Natural killer cell (primary cell): ENCODE measurements at regions not wholly inside any gene's neighbourhood (a gene's known extent, or its start where the extent isn't known, plus 50 kb on each side); places are given as distances from the start of the nearest gene placed in this dataset.

Source experiments
- ATAC-seq, 3 donors: fragments of 150-1000 bp in 2 of 3; fragments of 200-7000 bp in 1 of 3; cut with Tn5 transposase; 1 replicate in 1 of 3; 2 replicates in 2 of 3; pipeline ENCODE4 v1.10.0; 2021; ENCODE audit warnings: mild to moderate bottlenecking in 2 of 3, moderate library complexity in 2 of 3
- DNase-seq, 2 donors: peaks; one replicate each; pipeline versions ENCODE4 v3.0.0 to v3.0.0-alpha.2; 2013 to 2021; ENCODE audit warnings: mixed read lengths in 1 of 2
- H3K27ac ChIP-seq: one replicate; pipeline ENCODE4 v1.5.1; 2013; ENCODE audit warnings: mild to moderate bottlenecking, low read length
- H3K27me3 ChIP-seq: one replicate; pipeline ENCODE4 v1.6.1; 2013; ENCODE audit warnings: low read length; ENCODE audit not compliant: control insufficient read depth, insufficient read depth
- H3K36me3 ChIP-seq: one replicate; pipeline ENCODE4 v1.6.1; 2013; ENCODE audit warnings: low read length; ENCODE audit not compliant: control insufficient read depth, insufficient read depth
- H3K4me1 ChIP-seq: one replicate; pipeline ENCODE4 v1.6.1; 2013; ENCODE audit warnings: low read length; ENCODE audit not compliant: control insufficient read depth, insufficient read depth
- H3K4me3 ChIP-seq: one replicate; pipeline ENCODE4 v1.5.1; 2013; ENCODE audit warnings: low read length
- H3K9me3 ChIP-seq: one replicate; pipeline ENCODE4 v1.6.1; 2013; ENCODE audit warnings: low read length; ENCODE audit not compliant: control insufficient read depth, insufficient read depth
- H3K27ac Mint-ChIP-seq, 2 donors: one replicate each; pipeline ENCODE4 v1.8.0; 2022; ENCODE audit warnings: mild to moderate bottlenecking in 2 of 2, mixed read lengths in 2 of 2, moderate library complexity in 1 of 2
- H3K27me3 Mint-ChIP-seq, 2 donors: one replicate each; pipeline ENCODE4 v1.8.0; 2022; ENCODE audit warnings: low read depth in 2 of 2, mixed read lengths in 2 of 2
- H3K36me3 Mint-ChIP-seq: one replicate; pipeline ENCODE4 v1.8.0; 2022; ENCODE audit warnings: mixed read lengths
- H3K4me1 Mint-ChIP-seq, 2 donors: one replicate each; pipeline ENCODE4 v1.8.0; 2022; ENCODE audit warnings: mixed read lengths in 2 of 2
- H3K4me3 Mint-ChIP-seq: one replicate; pipeline ENCODE4 v1.8.0; 2022; ENCODE audit warnings: mild to moderate bottlenecking, moderate library complexity, mixed read lengths
- H3K9me3 Mint-ChIP-seq, 2 donors: one replicate each; pipeline ENCODE4 v1.8.0; 2022; ENCODE audit warnings: mixed read lengths in 2 of 2
- WGBS: methylation state at CpG from one replicate; pipeline ENCODE4 v1.1.7; 2013; ENCODE audit warnings: missing lambda C conversion rate; ENCODE audit not compliant: insufficient coverage; 5-methylcytosine and 5-hydroxymethylcytosine counted together
- intact Hi-C: fragments of 100-400 bp; cut with micrococcal nuclease; formaldehyde crosslinking; loops from one replicate; pipeline ENCODE4 v1.14.2; 2022
- TF ChIP-seq, protein P1 (sequence below): fragments of 200-600 bp; IDR thresholded peaks from one replicate; pipeline ENCODE4 v1.8.0; 2022; ENCODE audit warnings: antibody characterized with exemption

GRCh38 chr13:79749566-79749965 is 268.6 kb downstream of the NDFIP2 start:
- no peaks in the 10 kb centered on the region for H3K4me1 ChIP-seq
- Mint-ChIP-seq H3K4me3 (no peak overlapping the region), H3K36me3 (no peaks in the 10 kb centered on the region), H3K4me1 (no peaks in the 10 kb centered on the region), H3K27ac (no peak overlapping the region), H3K27me3 (peaks cover 0 to 7% of the 10 kb centered on the region in 2 donors), H3K9me3 (peaks cover 0 to 4% of the 10 kb centered on the region in 2 donors)
- no peak overlapping the region for H3K27ac ChIP-seq
- whole genome bisulfite sequencing, result 60% methylated on average over 1 of the region's 2 CpGs
- DNase-seq, result no peak
- no peaks in the 10 kb centered on the region for H3K27me3 ChIP-seq
- intact Hi-C loops, result no loop called here
- TF ChIP-seq, protein P1, sequence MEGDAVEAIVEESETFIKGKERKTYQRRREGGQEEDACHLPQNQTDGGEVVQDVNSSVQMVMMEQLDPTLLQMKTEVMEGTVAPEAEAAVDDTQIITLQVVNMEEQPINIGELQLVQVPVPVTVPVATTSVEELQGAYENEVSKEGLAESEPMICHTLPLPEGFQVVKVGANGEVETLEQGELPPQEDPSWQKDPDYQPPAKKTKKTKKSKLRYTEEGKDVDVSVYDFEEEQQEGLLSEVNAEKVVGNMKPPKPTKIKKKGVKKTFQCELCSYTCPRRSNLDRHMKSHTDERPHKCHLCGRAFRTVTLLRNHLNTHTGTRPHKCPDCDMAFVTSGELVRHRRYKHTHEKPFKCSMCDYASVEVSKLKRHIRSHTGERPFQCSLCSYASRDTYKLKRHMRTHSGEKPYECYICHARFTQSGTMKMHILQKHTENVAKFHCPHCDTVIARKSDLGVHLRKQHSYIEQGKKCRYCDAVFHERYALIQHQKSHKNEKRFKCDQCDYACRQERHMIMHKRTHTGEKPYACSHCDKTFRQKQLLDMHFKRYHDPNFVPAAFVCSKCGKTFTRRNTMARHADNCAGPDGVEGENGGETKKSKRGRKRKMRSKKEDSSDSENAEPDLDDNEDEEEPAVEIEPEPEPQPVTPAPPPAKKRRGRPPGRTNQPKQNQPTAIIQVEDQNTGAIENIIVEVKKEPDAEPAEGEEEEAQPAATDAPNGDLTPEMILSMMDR, result no peak
- no peaks in the 10 kb centered on the region for H3K9me3 ChIP-seq
- no peak for ATAC-seq
- H3K4me3 ChIP-seq, result no peak overlapping the region
- no peaks in the 10 kb centered on the region for H3K36me3 ChIP-seq

GRCh38 chr13:79745081-79745480 is 264.1 kb downstream of the NDFIP2 start:
- Histone ChIP-seq H3K9me3 (no peaks in the 10 kb centered on the region), H3K27me3 (no peaks in the 10 kb centered on the region), H3K36me3 (no peaks in the 10 kb centered on the region), H3K4me3 (no peak overlapping the region), H3K4me1 (no peaks in the 10 kb centered on the region), H3K27ac (no peak overlapping the region)
- Mint-ChIP-seq H3K27me3 (peaks cover 0 to 4% of the 10 kb centered on the region in 2 donors), H3K4me1 (no peaks in the 10 kb centered on the region), H3K27ac (no peak overlapping the region), H3K9me3 (peaks cover 0 to 4% of the 10 kb centered on the region in 2 donors), H3K36me3 (no peaks in the 10 kb centered on the region), H3K4me3 (no peak overlapping the region)
- ATAC-seq (no peak), DNase-seq (no peak)
- WGBS, result 80% methylated on average over 2 of the region's 2 CpGs
- TF ChIP-seq, protein P1, result no peak
- intact Hi-C loops, result no loop called here

DNA sequence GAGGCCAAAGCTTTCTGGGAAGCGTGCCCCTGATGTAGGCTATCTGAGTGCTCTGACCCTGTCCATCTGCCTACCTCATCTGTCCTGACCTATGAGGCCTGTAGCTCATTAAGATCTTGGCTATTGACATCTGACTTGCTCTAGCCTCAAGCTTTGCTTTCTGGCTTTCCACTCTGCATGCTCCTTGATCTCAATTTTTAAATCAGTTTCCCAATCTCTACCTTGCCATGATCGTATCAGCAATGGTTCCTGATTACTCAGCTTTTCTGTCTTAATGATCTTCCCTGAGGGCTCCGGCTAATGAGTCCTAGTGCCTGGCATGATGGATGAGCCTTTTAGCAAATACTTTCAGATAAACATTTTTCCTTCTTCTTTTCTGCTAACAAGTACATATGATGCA is 262.0 kb downstream of the NDFIP2 start:
- WGBS, result 94% methylated on average over 3 of the region's 3 CpGs
- no peaks in the 10 kb centered on the region for H3K4me1 Mint-ChIP-seq
- intact Hi-C loops, result no loop called here

GRCh38 chr13:79740991-79741390 is 260.0 kb downstream of the NDFIP2 start:
- no peak overlapping the region for H3K4me3 Mint-ChIP-seq
- Histone ChIP-seq H3K4me3 (no peak overlapping the region), H3K9me3 (no peaks in the 10 kb centered on the region), H3K4me1 (no peaks in the 10 kb centered on the region), H3K27ac (no peak overlapping the region), H3K27me3 (no peaks in the 10 kb centered on the region), H3K36me3 (no peaks in the 10 kb centered on the region)
- TF ChIP-seq, protein P1, result no peak
- no peaks in the 10 kb centered on the region for H3K36me3 Mint-ChIP-seq
- no peak overlapping the region for H3K27ac Mint-ChIP-seq
- no peaks in the 10 kb centered on the region for H3K9me3 Mint-ChIP-seq
- 90% methylated on average over 6 of the region's 6 CpGs for WGBS
- no peaks in the 10 kb centered on the region for H3K4me1 Mint-ChIP-seq
- H3K27me3 Mint-ChIP-seq, result no peaks in the 10 kb centered on the region
- no peak for DNase-seq
- intact Hi-C loops, result no loop called here
- ATAC-seq, result no peak

More for the DNA sequence above, 262.0 kb downstream of the NDFIP2 start:
- H3K36me3 ChIP-seq, result no peaks in the 10 kb centered on the region
- DNase-seq (no peak), ATAC-seq (no peak)
- no peaks in the 10 kb centered on the region for H3K27me3 ChIP-seq
- H3K36me3 Mint-ChIP-seq, result no peaks in the 10 kb centered on the region
- peaks cover 0 to 4% of the 10 kb centered on the region in 2 donors for H3K27me3 Mint-ChIP-seq
- peaks cover 0 to 4% of the 10 kb centered on the region in 2 donors for H3K9me3 Mint-ChIP-seq
- H3K4me3 Mint-ChIP-seq, result no peak overlapping the region
- H3K9me3 ChIP-seq, result no peaks in the 10 kb centered on the region
- H3K4me3 ChIP-seq, result no peak overlapping the region
- H3K27ac ChIP-seq, result no peak overlapping the region
- no peaks in the 10 kb centered on the region for H3K4me1 ChIP-seq
- TF ChIP-seq, protein P1, result no peak
- no peak overlapping the region for H3K27ac Mint-ChIP-seq
